ENCODE measurements at regions not wholly inside any gene's neighbourhood (a gene's known extent, or its start where the extent isn't known, plus 50 kb on each side); places are given as distances from the start of the nearest gene placed in this dataset.

DNA sequence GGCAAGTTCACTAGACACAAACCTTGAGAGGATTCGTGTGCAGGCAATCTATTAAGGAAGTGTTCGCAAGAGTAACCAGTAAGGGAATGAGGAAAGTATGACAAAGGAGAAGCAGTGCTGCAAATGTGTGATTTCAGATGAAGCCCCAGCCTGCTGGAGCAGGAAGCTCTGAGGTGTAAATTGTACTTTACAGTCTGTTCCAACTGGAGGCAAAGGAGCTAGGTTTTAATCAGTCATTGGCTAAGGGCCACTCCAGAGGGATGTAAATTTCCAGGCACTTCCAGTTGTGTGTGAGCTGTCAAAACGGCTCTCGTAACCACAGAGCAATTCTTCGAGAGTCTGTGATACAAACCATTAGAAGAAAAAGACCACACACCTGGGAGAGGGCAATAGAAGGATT is 359.5 kb upstream of the FAM98A start:
- Histone ChIP-seq H3K4me1 (no peaks in the 10 kb centered on the region), H3K27ac (no peak overlapping the region), H3K4me3 (no peak overlapping the region), H3K27me3 (no peaks in the 10 kb centered on the region), H3K36me3 (no peaks in the 10 kb centered on the region), H3K9me3 (no peaks in the 10 kb centered on the region)
- no peak for DNase-seq
- no peak for TF ChIP-seq POLR2A (IDR thresholded peaks at IDR 0.05)
- TF ChIP-seq, protein P1, sequence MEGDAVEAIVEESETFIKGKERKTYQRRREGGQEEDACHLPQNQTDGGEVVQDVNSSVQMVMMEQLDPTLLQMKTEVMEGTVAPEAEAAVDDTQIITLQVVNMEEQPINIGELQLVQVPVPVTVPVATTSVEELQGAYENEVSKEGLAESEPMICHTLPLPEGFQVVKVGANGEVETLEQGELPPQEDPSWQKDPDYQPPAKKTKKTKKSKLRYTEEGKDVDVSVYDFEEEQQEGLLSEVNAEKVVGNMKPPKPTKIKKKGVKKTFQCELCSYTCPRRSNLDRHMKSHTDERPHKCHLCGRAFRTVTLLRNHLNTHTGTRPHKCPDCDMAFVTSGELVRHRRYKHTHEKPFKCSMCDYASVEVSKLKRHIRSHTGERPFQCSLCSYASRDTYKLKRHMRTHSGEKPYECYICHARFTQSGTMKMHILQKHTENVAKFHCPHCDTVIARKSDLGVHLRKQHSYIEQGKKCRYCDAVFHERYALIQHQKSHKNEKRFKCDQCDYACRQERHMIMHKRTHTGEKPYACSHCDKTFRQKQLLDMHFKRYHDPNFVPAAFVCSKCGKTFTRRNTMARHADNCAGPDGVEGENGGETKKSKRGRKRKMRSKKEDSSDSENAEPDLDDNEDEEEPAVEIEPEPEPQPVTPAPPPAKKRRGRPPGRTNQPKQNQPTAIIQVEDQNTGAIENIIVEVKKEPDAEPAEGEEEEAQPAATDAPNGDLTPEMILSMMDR (IDR thresholded peaks at IDR 0.05), result no peak

DNA sequence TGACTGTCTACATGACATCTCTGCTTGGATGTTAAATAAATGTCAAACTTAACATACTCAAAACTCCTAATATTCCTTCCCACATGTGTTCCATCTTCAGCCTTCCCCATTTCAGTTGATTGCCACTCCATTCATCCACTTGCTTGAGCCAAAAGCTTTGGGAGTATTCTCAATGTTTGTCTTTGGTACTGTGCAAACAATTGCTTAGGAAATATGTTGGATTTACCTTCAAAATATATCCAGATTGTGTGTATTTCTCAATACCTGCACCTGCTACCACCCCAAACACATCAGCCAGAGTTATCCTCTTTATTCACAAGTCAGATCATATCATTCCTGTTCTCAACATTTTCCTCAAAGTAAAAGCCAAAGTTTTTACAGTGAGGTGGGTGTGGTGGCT is 350.3 kb upstream of the FAM98A start:
- no peaks in the 10 kb centered on the region for H3K9me3 ChIP-seq

DNA sequence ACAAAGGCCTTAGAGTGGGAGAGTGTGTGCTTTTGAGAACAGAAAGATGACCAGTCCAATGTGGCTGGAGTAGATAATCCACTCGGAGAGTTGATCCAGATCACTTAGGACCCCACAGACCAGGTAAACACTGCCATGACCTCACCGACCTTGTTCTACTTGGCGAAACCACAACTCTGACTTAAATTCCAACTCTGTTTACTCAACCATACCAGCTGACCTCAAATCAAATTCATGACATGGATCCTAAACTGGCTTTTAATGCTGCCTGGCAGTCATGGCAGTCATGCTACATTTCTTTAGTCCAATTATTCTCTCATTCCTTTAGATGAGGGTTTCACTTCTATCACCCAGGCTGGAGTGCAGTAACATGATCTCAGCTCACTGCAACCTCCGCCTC is 347.1 kb upstream of the FAM98A start:
- Histone ChIP-seq H3K36me3 (no peaks in the 10 kb centered on the region), H3K4me1 (no peaks in the 10 kb centered on the region), H3K9me3 (no peaks in the 10 kb centered on the region), H3K4me3 (no peak overlapping the region), H3K27me3 (no peaks in the 10 kb centered on the region), H3K27ac (no peak overlapping the region)
- TF ChIP-seq POLR2A (IDR thresholded peaks at IDR 0.05), result no peak
- TF ChIP-seq, protein P1 (IDR thresholded peaks at IDR 0.05), result no peak
- DNase-seq, result no peak

More for the DNA sequence above, 350.3 kb upstream of the FAM98A start:
- no peaks in the 10 kb centered on the region for H3K27me3 ChIP-seq
- TF ChIP-seq POLR2A (IDR thresholded peaks at IDR 0.05), result no peak
- TF ChIP-seq, protein P1 (IDR thresholded peaks at IDR 0.05), result no peak
- no peaks in the 10 kb centered on the region for H3K36me3 ChIP-seq
- H3K27ac ChIP-seq, result no peak overlapping the region
- no peaks in the 10 kb centered on the region for H3K4me1 ChIP-seq
- no peak for DNase-seq
- no peak overlapping the region for H3K4me3 ChIP-seq

DNA sequence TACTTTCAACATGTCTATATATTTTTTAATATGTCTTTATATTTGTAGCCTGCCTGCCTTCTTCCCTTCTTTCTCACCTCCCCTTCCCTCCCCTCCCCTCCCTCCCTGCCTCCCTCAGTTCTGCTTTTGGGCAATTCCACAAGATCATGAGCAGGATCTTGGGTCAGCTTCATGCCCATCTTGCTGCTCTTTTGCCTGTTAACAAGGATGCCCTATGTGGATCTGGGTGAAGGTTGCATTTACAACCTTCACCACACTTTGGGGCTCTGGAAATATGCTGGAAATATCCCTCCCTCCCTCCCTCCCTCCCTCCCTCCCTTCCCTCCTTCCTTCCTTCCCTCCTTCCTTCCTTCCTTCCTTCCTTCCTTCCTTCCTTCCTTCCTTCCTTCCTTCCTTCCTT is 334.1 kb upstream of the FAM98A start:
- Histone ChIP-seq H3K4me3 (no peak overlapping the region), H3K36me3 (no peaks in the 10 kb centered on the region), H3K9me3 (no peaks in the 10 kb centered on the region), H3K27me3 (no peaks in the 10 kb centered on the region), H3K27ac (no peak overlapping the region), H3K4me1 (no peaks in the 10 kb centered on the region)
- TF ChIP-seq, protein P1 (IDR thresholded peaks at IDR 0.05), result no peak
- TF ChIP-seq POLR2A (IDR thresholded peaks at IDR 0.05), result no peak
- DNase-seq, result no peak

DNA sequence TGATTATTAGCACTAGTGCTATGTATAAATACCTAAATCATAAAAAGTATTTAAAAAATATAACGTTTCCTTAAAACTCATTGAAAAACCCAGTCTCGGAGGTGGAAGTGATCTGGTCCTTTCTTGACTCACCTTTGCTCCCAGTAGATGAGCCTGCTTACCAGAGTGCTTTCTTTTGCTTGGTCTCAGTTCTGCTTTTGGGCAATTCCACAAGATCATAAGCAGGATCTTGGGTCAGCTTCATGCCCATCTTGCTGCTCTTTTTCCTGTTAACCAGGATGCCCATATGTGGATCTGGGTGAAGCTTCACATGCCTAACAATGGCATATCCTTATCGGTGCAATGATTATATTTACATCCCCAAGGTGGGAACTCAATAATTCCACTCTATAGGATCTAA is 332.1 kb upstream of the FAM98A start:
- no peak overlapping the region for H3K4me3 ChIP-seq
- H3K9me3 ChIP-seq, result peaks cover 0 to 3% (median 0%) of the 10 kb centered on the region in 4 donors
- no peaks in the 10 kb centered on the region for H3K27me3 ChIP-seq
- no peak for DNase-seq
- H3K4me1 ChIP-seq, result no peaks in the 10 kb centered on the region
- no peak overlapping the region for H3K27ac ChIP-seq
- TF ChIP-seq, protein P1 (IDR thresholded peaks at IDR 0.05), result no peak
- TF ChIP-seq POLR2A (IDR thresholded peaks at IDR 0.05), result no peak
- H3K36me3 ChIP-seq, result no peaks in the 10 kb centered on the region

DNA sequence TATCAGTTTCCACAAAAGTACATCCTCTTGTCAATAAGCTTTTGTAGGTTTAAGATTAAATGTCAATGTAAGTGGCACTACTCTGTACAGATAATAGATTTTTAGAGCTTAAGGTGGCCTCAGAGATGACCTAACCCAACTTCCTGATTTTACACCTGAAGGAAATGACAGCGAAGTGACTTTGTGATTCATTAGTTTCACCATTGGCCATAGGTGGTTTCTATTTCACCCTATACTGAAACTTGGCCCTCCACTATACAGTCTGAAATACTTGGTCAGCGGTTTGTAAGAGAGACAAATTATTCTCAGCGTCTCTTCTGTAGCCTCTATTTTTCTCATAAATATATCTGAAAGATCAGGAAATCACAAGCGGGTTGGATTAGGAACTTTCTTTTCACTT is 330.4 kb upstream of the FAM98A start:
- H3K27me3 ChIP-seq, result no peaks in the 10 kb centered on the region
- H3K4me3 ChIP-seq, result no peak overlapping the region
- H3K9me3 ChIP-seq, result peaks cover 0 to 3% (median 0%) of the 10 kb centered on the region in 4 donors
- no peak for DNase-seq
- TF ChIP-seq, protein P1 (IDR thresholded peaks at IDR 0.05), result no peak
- TF ChIP-seq POLR2A (IDR thresholded peaks at IDR 0.05), result no peak
- no peaks in the 10 kb centered on the region for H3K4me1 ChIP-seq
- H3K36me3 ChIP-seq, result no peaks in the 10 kb centered on the region
- H3K27ac ChIP-seq, result no peak overlapping the region
